AG04449 (cell line): ENCODE measurements at regions not wholly inside any gene's neighbourhood (a gene's known extent, or its start where the extent isn't known, plus 50 kb on each side); places are given as distances from the start of the nearest gene placed in this dataset.
"Not testable (repeated sequence)": the region's sequence is repeated elsewhere in the genome, so short reads cannot be mapped to it uniquely, and the experiment has no call there.

ENCODE experiments used
- CTCF ChIA-PET: fragments of 350-600 bp; formaldehyde crosslinking; extraction: SDS; loops from one replicate; lab custom pipeline; 2021; ENCODE audit warnings: antibody characterized with exemption; lab: Yijun Ruan, JAX
- POLR2A ChIA-PET: fragments of 400-600, 350-600 bp; formaldehyde crosslinking; extraction: SDS; loops from one replicate; lab custom pipeline; 2020; ENCODE audit warnings: antibody characterized with exemption, inconsistent platforms; lab: Yijun Ruan, JAX
- DNase-seq: peaks from one replicate; pipeline ENCODE4 v3.0.0-alpha.2; 2010; ENCODE audit warnings: low read depth, low spot score
- H3K4me3 ChIP-seq: 2 replicates; pipeline ENCODE4 v1.5.1; 2011; ENCODE audit warnings: low read depth, mild to moderate bottlenecking, control low read depth, low read length
- CTCF ChIP-seq: IDR thresholded peaks from one replicate; pipeline ENCODE4 v1.5.1; 2011; ENCODE audit warnings: mild to moderate bottlenecking, moderate library complexity, low read length, control low read depth, inconsistent platforms; ENCODE audit not compliant: insufficient read depth; ENCODE audit errors: missing control alignments

GRCh38 chr7:106735637-106736036, 74.7 kb upstream of the CCDC71L start:
- H3K4me3 ChIP-seq: no peak overlapping the region
- ChIA-PET CTCF (interaction anchor here (0.6 to 4.5 kb wide), 37 partner anchors 9 to 568 kb away, joined by 3 to 167 read pairs (median 6); partner anchors contain the start of gene CCDC71L), POLR2A (interaction anchor here (0.9 kb wide), 1 partner anchor 75 kb away, joined by 3 read pairs; the partner anchor contains the start of gene CCDC71L)
- TF ChIP-seq CTCF: no peak
- DNase-seq: no peak

- ChIA-PET CTCF (interaction anchor here (0.7 to 4.5 kb wide), 51 partner anchors 9 to 579 kb away, joined by 3 to 167 read pairs (median 5); partner anchors contain the start of genes CCDC71L and NAMPT), POLR2A (interaction anchor here (0.9 to 1.3 kb wide), 2 partner anchors 75 to 193 kb away, joined by 3 to 10 read pairs; partner anchors contain the start of gene CCDC71L)
- no peak overlapping the region for H3K4me3 ChIP-seq
- no peak for TF ChIP-seq CTCF
- DNase-seq: no peak
Measured at GRCh38 chr7:106736123-106736507, 75.2 kb upstream of the CCDC71L start.

- POLR2A ChIA-PET: interaction anchor here (0.9 to 1.3 kb wide), 2 partner anchors 76 to 194 kb away, joined by 3 to 10 read pairs; partner anchors contain the start of gene CCDC71L
- peak; percentile 14 for DNase-seq
- TF ChIP-seq CTCF: peak; percentile 67
- no peak overlapping the region for H3K4me3 ChIP-seq
- CTCF ChIA-PET: interaction anchor here (0.7 to 4.5 kb wide), 57 partner anchors 8 to 580 kb away, joined by 3 to 167 read pairs (median 4); partner anchors contain the start of genes CCDC71L and NAMPT
Measured at GRCh38 chr7:106736508-106737201, 75.7 kb upstream of the CCDC71L start.

- no peak for DNase-seq
- no peak overlapping the region for H3K4me3 ChIP-seq
- peak; percentile 43 for TF ChIP-seq CTCF
- ChIA-PET CTCF (interaction anchor here (0.8 to 4.5 kb wide), 41 partner anchors 11 to 581 kb away, joined by 3 to 167 read pairs (median 5); partner anchors contain the start of genes CCDC71L and NAMPT), POLR2A (interaction anchor here (1.3 kb wide), 1 partner anchor 195 kb away, joined by 10 read pairs; no protein-coding TSS in a partner anchor)
Measured at GRCh38 chr7:106737202-106737562, 76.2 kb upstream of the CCDC71L start.

- no peak for TF ChIP-seq CTCF
- no peak for DNase-seq
- CTCF ChIA-PET: interaction anchor here (0.9 to 3.4 kb wide), 4 partner anchors 81 to 575 kb away, joined by 3 to 20 read pairs (median 14); partner anchors contain the start of gene CCDC71L
- POLR2A ChIA-PET: no interaction called here
- no peak overlapping the region for H3K4me3 ChIP-seq
Measured at GRCh38 chr7:106740806-106741205, 79.8 kb upstream of the CCDC71L start.

- ChIA-PET CTCF (interaction anchor here (0.9 to 2.2 kb wide), 4 partner anchors 8 to 568 kb away, joined by 4 to 11 read pairs (median 6); partner anchors contain the start of gene CCDC71L), POLR2A (no interaction called here)
- no peak for TF ChIP-seq CTCF
- no peak for DNase-seq
- no peak overlapping the region for H3K4me3 ChIP-seq
Measured at GRCh38 chr7:106744563-106745091, 83.7 kb upstream of the CCDC71L start.

- DNase-seq, POLR2A ChIA-PET, H3K4me3 ChIP-seq: not testable (repeated sequence)
- CTCF ChIA-PET: interaction anchor here (2.0 to 2.1 kb wide), 2 partner anchors 11 to 88 kb away, joined by 8 to 13 read pairs; no protein-coding TSS in a partner anchor
Measured at GRCh38 chr7:106747301-106747700, 86.3 kb upstream of the CCDC71L start.
